GM18867 (cell line): ENCODE measurements at regions not wholly inside any gene's neighbourhood (a gene's known extent, or its start where the extent isn't known, plus 50 kb on each side); places are given as distances from the start of the nearest gene placed in this dataset.

ENCODE experiments used
- ATAC-seq: cut with Tn5 transposase; IDR thresholded peaks from one replicate; pipeline ENCODE4 v1.9.1; 2021; ENCODE audit warnings: mild to moderate bottlenecking, moderate library complexity; ENCODE audit not compliant: unreplicated experiment

- no peak for ATAC-seq
Observed at GRCh38 chr18:44123743-44124142, 556.9 kb upstream of the SETBP1 start.

GRCh38 chr18:44125446-44125845 lies 555.2 kb upstream of the SETBP1 start:
- ATAC-seq = no peak

- no peak for ATAC-seq
Observed at GRCh38 chr18:44126598-44126997, 554.1 kb upstream of the SETBP1 start.

- ATAC-seq = no peak
Observed at GRCh38 chr18:44128365-44128764, 552.3 kb upstream of the SETBP1 start.

GRCh38 chr18:44130376-44130942 lies 550.2 kb upstream of the SETBP1 start:
- peak; percentile 79 for ATAC-seq

- ATAC-seq = no peak
Observed at GRCh38 chr18:44133483-44133882, 547.2 kb upstream of the SETBP1 start.

GRCh38 chr18:44134447-44134846 lies 546.2 kb upstream of the SETBP1 start:
- no peak for ATAC-seq

DNA sequence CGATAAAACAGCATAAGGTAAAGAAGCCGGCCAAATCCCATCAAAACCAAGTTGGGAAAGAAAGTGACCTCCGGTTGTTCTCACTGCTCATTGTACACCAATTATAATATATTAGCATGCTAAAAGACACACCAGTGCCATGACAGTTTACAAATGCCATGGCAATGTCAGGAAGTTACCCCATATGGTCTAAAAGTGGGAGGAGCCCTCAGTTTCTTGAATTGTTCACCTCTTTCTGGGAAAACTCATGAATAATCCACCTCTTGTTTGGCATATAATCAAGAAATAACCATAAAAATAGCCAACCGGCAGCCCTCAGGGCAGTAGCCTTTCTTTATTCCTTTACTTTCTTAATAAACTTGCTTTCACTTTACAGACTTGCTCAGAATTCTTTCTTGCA lies 544.9 kb upstream of the SETBP1 start:
- ATAC-seq = no peak

DNA sequence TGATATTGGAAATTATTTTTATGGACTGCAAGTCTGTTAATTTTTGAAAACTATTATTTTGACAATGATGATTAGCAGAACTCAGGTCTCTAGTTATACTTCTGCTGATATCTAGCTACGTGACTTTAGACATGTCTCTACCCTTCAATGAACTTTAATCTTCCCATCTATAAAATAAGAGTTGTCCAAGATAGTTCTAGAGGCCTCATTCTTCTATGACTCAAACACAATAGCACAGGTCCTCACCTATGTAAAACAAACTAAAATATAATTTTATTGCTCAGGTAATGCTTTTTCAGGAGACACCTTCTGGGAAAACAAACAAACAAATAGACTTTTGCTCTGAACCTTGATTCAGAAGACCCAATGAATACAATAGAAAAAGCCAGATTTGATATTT lies 544.4 kb upstream of the SETBP1 start:
- no peak for ATAC-seq

DNA sequence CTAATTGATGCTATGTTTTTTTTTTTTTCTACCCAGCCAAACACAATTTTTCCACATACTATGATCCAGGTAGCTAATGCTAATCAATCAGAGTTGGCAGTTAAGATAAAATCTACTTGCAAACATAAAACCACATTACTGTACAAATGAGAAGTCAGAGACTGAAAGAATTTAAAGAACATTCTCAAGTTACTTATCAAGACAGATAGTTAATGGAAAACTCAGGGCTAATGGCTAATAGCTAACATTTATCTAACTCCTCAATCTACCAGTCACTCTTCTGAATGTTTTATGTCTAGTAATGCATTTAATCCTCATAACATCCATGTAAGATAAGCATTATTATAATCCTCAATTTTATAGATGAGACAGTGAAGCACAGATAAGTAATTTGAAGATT lies 537.6 kb upstream of the SETBP1 start:
- no peak for ATAC-seq

DNA sequence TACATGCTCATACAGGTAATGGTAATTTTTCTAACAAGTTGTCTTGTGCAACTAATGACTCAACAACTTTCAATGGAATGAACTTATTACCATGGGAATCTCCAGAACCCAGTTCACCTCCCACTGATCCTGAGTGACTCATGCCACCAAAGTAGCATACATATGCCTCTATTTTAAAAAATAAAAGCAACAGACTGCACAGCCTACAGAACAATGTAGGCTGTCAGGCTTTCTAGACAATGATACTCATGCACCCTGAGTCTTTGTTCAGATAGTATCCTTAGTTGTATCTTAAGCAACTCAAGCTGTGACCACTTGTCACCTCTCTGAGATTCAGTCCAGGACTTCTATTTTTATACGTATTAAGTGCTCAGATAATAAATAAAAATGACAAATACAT lies 531.0 kb upstream of the SETBP1 start:
- no peak for ATAC-seq

GRCh38 chr18:44153981-44154380 lies 526.7 kb upstream of the SETBP1 start:
- no peak for ATAC-seq

DNA sequence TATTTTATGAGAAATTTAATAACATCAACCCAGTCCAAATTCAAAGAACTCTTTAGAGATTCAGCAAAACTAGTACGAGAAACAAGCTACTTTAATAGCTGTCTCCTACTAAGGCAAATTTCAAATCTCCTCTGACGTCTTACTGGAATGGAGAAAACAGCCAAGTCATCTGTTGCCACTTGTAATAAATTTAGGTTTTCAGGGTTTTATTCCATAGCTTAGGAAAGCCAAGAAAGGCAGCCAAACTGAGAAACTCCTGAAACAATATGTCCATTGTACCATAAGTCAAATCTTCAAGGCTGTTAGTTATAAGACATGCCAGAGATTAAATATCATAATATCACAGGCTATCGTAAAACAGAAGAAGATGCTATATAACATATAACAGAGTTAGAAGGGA lies 524.6 kb upstream of the SETBP1 start:
- ATAC-seq = no peak

- ATAC-seq = no peak
Observed at GRCh38 chr18:44156776-44157335, 523.8 kb upstream of the SETBP1 start.

- no peak for ATAC-seq
Observed at GRCh38 chr18:44170208-44170880, 510.3 kb upstream of the SETBP1 start.

GRCh38 chr18:44171301-44171700 lies 509.4 kb upstream of the SETBP1 start:
- ATAC-seq = no peak

DNA sequence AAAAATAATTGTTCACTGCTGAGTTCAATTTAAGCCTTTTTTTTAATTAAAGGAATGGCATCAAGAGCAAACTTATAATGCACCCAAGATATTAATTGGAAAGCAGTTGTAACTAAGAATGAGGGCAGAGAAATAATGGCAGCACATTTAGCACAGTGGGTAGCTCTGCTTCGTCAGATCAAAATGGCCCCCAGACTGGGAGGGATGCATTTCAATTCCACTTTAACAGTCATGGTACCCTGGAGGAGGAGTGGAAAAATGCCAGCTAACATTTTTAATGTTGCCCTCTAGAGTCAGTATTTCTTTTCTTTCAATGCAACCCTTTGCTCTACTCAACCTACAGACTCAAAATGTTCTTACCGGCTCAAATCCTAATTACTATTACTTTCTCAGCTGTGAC lies 504.8 kb upstream of the SETBP1 start:
- no peak for ATAC-seq

GRCh38 chr18:44178476-44178875 lies 502.2 kb upstream of the SETBP1 start:
- no peak for ATAC-seq

- no peak for ATAC-seq
Observed at GRCh38 chr18:44179693-44180092, 501.0 kb upstream of the SETBP1 start.

DNA sequence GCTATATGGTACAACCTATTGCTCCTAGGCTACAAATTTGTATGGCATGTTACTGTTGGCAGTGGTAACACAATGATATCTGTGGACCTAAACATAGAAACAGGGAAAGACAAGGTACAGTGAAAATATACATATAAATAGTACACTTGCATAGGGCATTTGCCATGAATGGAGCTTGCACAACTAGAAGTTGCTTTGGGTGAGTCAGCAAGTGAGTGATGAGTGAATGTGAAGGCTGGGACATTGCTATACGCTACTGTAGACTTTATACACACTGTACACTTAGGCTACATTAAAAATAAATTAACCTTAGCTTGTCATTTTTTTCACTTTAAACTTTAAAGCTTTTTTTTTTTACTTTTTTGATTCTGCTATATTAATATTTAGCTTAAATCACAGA lies 500.0 kb upstream of the SETBP1 start:
- no peak for ATAC-seq

- no peak for ATAC-seq
Observed at GRCh38 chr18:44181951-44182747, 498.5 kb upstream of the SETBP1 start.

DNA sequence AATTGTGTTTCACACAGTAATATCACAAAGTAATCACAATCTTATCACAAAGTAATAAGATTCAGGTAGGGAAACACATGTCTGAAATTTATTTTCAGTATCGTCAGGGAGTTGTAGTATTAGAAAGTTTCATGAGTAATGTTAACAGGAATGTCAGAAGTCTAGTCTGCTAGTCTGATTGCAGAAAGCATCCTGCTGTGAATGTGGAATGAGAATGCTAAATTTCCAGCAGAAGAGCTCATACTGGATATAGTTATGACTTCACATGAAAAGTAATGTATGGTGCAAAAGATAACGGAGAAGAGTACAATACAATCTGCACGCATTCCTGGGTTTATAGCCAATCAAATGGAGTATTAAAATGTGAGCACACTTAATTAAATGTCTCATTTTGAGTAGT lies 494.7 kb upstream of the SETBP1 start:
- no peak for ATAC-seq
